ENCODE measurements at regions not wholly inside any gene's neighbourhood (a gene's known extent, or its start where the extent isn't known, plus 50 kb on each side); places are given as distances from the start of the nearest gene placed in this dataset.

GRCh38 chr6:25167961-25168360 is 111.2 kb upstream of the CARMIL1 start:
- H3K4me3 Mint-ChIP-seq, result no peak overlapping the region
- no peaks in the 10 kb centered on the region for H3K36me3 Mint-ChIP-seq (ENCODE audit: low read depth)
- peaks cover 10% of the 10 kb centered on the region for H3K27me3 Mint-ChIP-seq (ENCODE audit: low read depth)
- TF ChIP-seq CTCF (conservative IDR thresholded peaks at IDR 0.05), result no peak
- peaks cover 6% of the 10 kb centered on the region for H3K9me3 Mint-ChIP-seq
- H3K4me1 Mint-ChIP-seq, result no peaks in the 10 kb centered on the region
- no peak overlapping the region for H3K27ac Mint-ChIP-seq (ENCODE audit: unreplicated experiment)
- DNase-seq (ENCODE audit: low read depth, low spot score), result no peak

GRCh38 chr6:25168637-25169036 is 110.5 kb upstream of the CARMIL1 start:
- Mint-ChIP-seq H3K27me3 (ENCODE audit: low read depth) (peaks cover 10% of the 10 kb centered on the region), H3K27ac (ENCODE audit: unreplicated experiment) (no peak overlapping the region), H3K9me3 (peaks cover 6% of the 10 kb centered on the region), H3K4me3 (no peak overlapping the region), H3K36me3 (ENCODE audit: low read depth) (no peaks in the 10 kb centered on the region), H3K4me1 (no peaks in the 10 kb centered on the region)
- TF ChIP-seq CTCF (conservative IDR thresholded peaks at IDR 0.05), result no peak
- DNase-seq (ENCODE audit: low read depth, low spot score), result no peak

- H3K27ac Mint-ChIP-seq (ENCODE audit: unreplicated experiment), result no peak overlapping the region
- no peak for TF ChIP-seq CTCF (conservative IDR thresholded peaks at IDR 0.05)
- H3K36me3 Mint-ChIP-seq (ENCODE audit: low read depth), result no peaks in the 10 kb centered on the region
Observed at GRCh38 chr6:25169553-25169952, 109.6 kb upstream of the CARMIL1 start.

GRCh38 chr6:25169961-25170360 is 109.2 kb upstream of the CARMIL1 start:
- DNase-seq (ENCODE audit: low read depth, low spot score), result no peak
- Mint-ChIP-seq H3K9me3 (peaks cover 2% of the 10 kb centered on the region), H3K27ac (ENCODE audit: unreplicated experiment) (no peak overlapping the region), H3K36me3 (ENCODE audit: low read depth) (no peaks in the 10 kb centered on the region), H3K4me1 (no peaks in the 10 kb centered on the region), H3K27me3 (ENCODE audit: low read depth) (peaks cover 10% of the 10 kb centered on the region), H3K4me3 (no peak overlapping the region)
- no peak for TF ChIP-seq CTCF (conservative IDR thresholded peaks at IDR 0.05)

More at GRCh38 chr6:25169553-25169952, 109.6 kb upstream of the CARMIL1 start:
- Mint-ChIP-seq H3K9me3 (peaks cover 3% of the 10 kb centered on the region), H3K4me3 (no peak overlapping the region), H3K27me3 (ENCODE audit: low read depth) (peaks cover 10% of the 10 kb centered on the region), H3K4me1 (no peaks in the 10 kb centered on the region)
- no peak for DNase-seq (ENCODE audit: low read depth, low spot score)

- Mint-ChIP-seq H3K27ac (ENCODE audit: unreplicated experiment) (no peak overlapping the region), H3K4me1 (no peaks in the 10 kb centered on the region), H3K9me3 (peaks cover 2% of the 10 kb centered on the region), H3K4me3 (no peak overlapping the region), H3K27me3 (ENCODE audit: low read depth) (peaks cover 10% of the 10 kb centered on the region), H3K36me3 (ENCODE audit: low read depth) (no peaks in the 10 kb centered on the region)
- DNase-seq (ENCODE audit: low read depth, low spot score), result no peak
- TF ChIP-seq CTCF (conservative IDR thresholded peaks at IDR 0.05), result no peak
Observed at GRCh38 chr6:25170640-25171039, 108.5 kb upstream of the CARMIL1 start.

- no peak overlapping the region for H3K27ac Mint-ChIP-seq (ENCODE audit: unreplicated experiment)
- H3K36me3 Mint-ChIP-seq (ENCODE audit: low read depth), result no peaks in the 10 kb centered on the region
- H3K9me3 Mint-ChIP-seq, result peaks cover 2% of the 10 kb centered on the region
- H3K4me1 Mint-ChIP-seq, result no peaks in the 10 kb centered on the region
- TF ChIP-seq CTCF (conservative IDR thresholded peaks at IDR 0.05), result no peak
- peaks cover 10% of the 10 kb centered on the region for H3K27me3 Mint-ChIP-seq (ENCODE audit: low read depth)
- no peak for DNase-seq (ENCODE audit: low read depth, low spot score)
- no peak overlapping the region for H3K4me3 Mint-ChIP-seq
Observed at GRCh38 chr6:25171301-25171700, 107.9 kb upstream of the CARMIL1 start.

All from neural crest cell (in vitro differentiated cells).